SU-DHL-6 (cell line): ENCODE measurements at regions not wholly inside any gene's neighbourhood (a gene's known extent, or its start where the extent isn't known, plus 50 kb on each side); places are given as distances from the start of the nearest gene placed in this dataset.

Experiments used
- H2AFZ ChIP-seq: fragments of 200-600 bp; sonication (generic); 2 replicates; pipeline ENCODE4 v1.6.1; 2014; ENCODE audit warnings: low read depth, mild to moderate bottlenecking, moderate library complexity, mixed read lengths, antibody characterized with exemption, low read length; ENCODE audit not compliant: severe bottlenecking
- H3F3A ChIP-seq: fragments of 200-600 bp; shearing (Covaris generic); 2 replicates; pipeline ENCODE4 v1.6.0; 2016; ENCODE audit warnings: antibody characterized with exemption, mild to moderate bottlenecking; ENCODE audit not compliant: insufficient read depth
- H3K27ac ChIP-seq: fragments of 200-600 bp; sonication (generic); 2 replicates; pipeline ENCODE4 v1.5.1; 2016; ENCODE audit warnings: low read depth, mild to moderate bottlenecking, low read length, moderate library complexity, mixed read lengths
- H3K27me3 ChIP-seq: fragments of 200-600 bp; sonication (generic), shearing (Covaris generic); 2 replicates; pipeline ENCODE4 v1.6.0; 2014; ENCODE audit warnings: mild to moderate bottlenecking, low read length
- H3K36me3 ChIP-seq: fragments of 200-600 bp; sonication (generic); 2 replicates; pipeline ENCODE4 v1.6.1; 2014; ENCODE audit warnings: mild to moderate bottlenecking, low read length, mixed read lengths
- H3K4me2 ChIP-seq: fragments of 300-600, 200-600 bp; shearing (Covaris generic), sonication (generic); 2 replicates; pipeline ENCODE4 v1.6.0; 2014; ENCODE audit warnings: low read length, low read depth, mild to moderate bottlenecking; ENCODE audit not compliant: poor library complexity, severe bottlenecking
- H3K4me3 ChIP-seq: fragments of 200-600 bp; sonication (generic); 2 replicates; pipeline ENCODE4 v1.5.1; 2014; ENCODE audit warnings: antibody characterized with exemption, low read length, mild to moderate bottlenecking, mixed read lengths; ENCODE audit not compliant: insufficient read depth, poor library complexity, severe bottlenecking
- H3K79me2 ChIP-seq: fragments of 200-600 bp; sonication (generic); 2 replicates; pipeline ENCODE4 v1.6.1; 2014; ENCODE audit warnings: mild to moderate bottlenecking, low read length, moderate library complexity; ENCODE audit not compliant: insufficient read depth
- H3K9ac ChIP-seq: fragments of 200-600 bp; sonication (generic); 2 replicates; pipeline ENCODE4 v1.7.0; 2014; ENCODE audit warnings: mild to moderate bottlenecking, low read length
- H3K9me2 ChIP-seq: fragments of 200-600 bp; sonication (generic); replicated peaks from 2 replicates; pipeline ENCODE4 v1.6.1; 2014; ENCODE audit warnings: low read length; ENCODE audit not compliant: insufficient read depth
- H3K9me3 ChIP-seq: fragments of 200-600 bp; sonication (generic); 2 replicates; pipeline ENCODE4 v1.6.1; 2014; ENCODE audit warnings: low read length, mixed read lengths; ENCODE audit not compliant: insufficient read depth
- H4K20me1 ChIP-seq: fragments of 200-600 bp; sonication (generic); 2 replicates; pipeline ENCODE4 v1.6.1; 2014; ENCODE audit warnings: low read depth, mild to moderate bottlenecking, antibody characterized with exemption, low read length, moderate library complexity, mixed read lengths
- CTCF ChIP-seq: fragments of 200-600 bp; sonication (generic); IDR thresholded peaks from one replicate; pipeline ENCODE4 v1.5.1; 2017; ENCODE audit warnings: antibody characterized with exemption, mild to moderate bottlenecking, low read length, moderate library complexity; ENCODE audit not compliant: insufficient read depth, poor library complexity, severe bottlenecking
- EZH2phosphoT487 ChIP-seq: fragments of 200-600 bp; sonication (generic), shearing (Covaris generic); conservative IDR thresholded peaks from 2 replicates; pipeline ENCODE4 v1.6.1; 2018; ENCODE audit warnings: mild to moderate bottlenecking, antibody characterized with exemption, low read length, moderate library complexity, mixed read lengths

GRCh38 chr10:36671607-36672006 lies 453.8 kb upstream of the ANKRD30A start:
- H3K4me3 ChIP-seq: no peak overlapping the region

GRCh38 chr10:36670621-36671402 lies 454.6 kb upstream of the ANKRD30A start:
- Histone ChIP-seq H3K9ac (no peak overlapping the region), H3K9me3 (no peaks in the 10 kb centered on the region), H3K36me3 (no peaks in the 10 kb centered on the region), H3K4me2 (no peak overlapping the region), H3K79me2 (no peaks in the 10 kb centered on the region), H3F3A (no peaks in the 10 kb centered on the region), H3K4me3 (no peak overlapping the region), H2AFZ (no peak overlapping the region), H3K27ac (no peak overlapping the region), H3K27me3 (no peaks in the 10 kb centered on the region), H3K9me2 (no peaks in the 10 kb centered on the region), H4K20me1 (no peaks in the 10 kb centered on the region)
- TF ChIP-seq CTCF: no peak
- no peak for TF ChIP-seq EZH2phosphoT487

More at GRCh38 chr10:36671607-36672006, 453.8 kb upstream of the ANKRD30A start:
- no peaks in the 10 kb centered on the region for H3K36me3 ChIP-seq
- H3F3A ChIP-seq: no peaks in the 10 kb centered on the region
- no peak overlapping the region for H2AFZ ChIP-seq
- H3K27ac ChIP-seq: no peak overlapping the region
- H4K20me1 ChIP-seq: no peaks in the 10 kb centered on the region
- no peaks in the 10 kb centered on the region for H3K9me3 ChIP-seq
- H3K27me3 ChIP-seq: no peaks in the 10 kb centered on the region
- no peak overlapping the region for H3K9ac ChIP-seq
- no peaks in the 10 kb centered on the region for H3K79me2 ChIP-seq
- H3K9me2 ChIP-seq: no peaks in the 10 kb centered on the region
- TF ChIP-seq CTCF (no peak), EZH2phosphoT487 (no peak)
- no peak overlapping the region for H3K4me2 ChIP-seq

- Histone ChIP-seq H3K4me3 (no peak overlapping the region), H3K36me3 (no peaks in the 10 kb centered on the region), H3K4me2 (no peak overlapping the region), H3K9me2 (no peaks in the 10 kb centered on the region), H3F3A (no peaks in the 10 kb centered on the region), H3K9ac (no peak overlapping the region), H3K9me3 (no peaks in the 10 kb centered on the region), H3K27me3 (no peaks in the 10 kb centered on the region), H2AFZ (no peak overlapping the region), H4K20me1 (no peaks in the 10 kb centered on the region), H3K79me2 (no peaks in the 10 kb centered on the region), H3K27ac (no peak overlapping the region)
- TF ChIP-seq CTCF (no peak), EZH2phosphoT487 (no peak)
Measured at GRCh38 chr10:36669615-36670352, 455.6 kb upstream of the ANKRD30A start.
